GM12878 (cell line): ENCODE measurements at regions not wholly inside any gene's neighbourhood (a gene's known extent, or its start where the extent isn't known, plus 50 kb on each side); places are given as distances from the start of the nearest gene placed in this dataset.

ENCODE experiments used
- ASH2L ChIP-seq: fragments of 300-600, 200-600 bp; sonication (generic); IDR thresholded peaks from 2 replicates; pipeline ENCODE4 v1.6.1; 2017; ENCODE audit warnings: low read depth, mild to moderate bottlenecking, borderline replicate concordance
- CTCF ChIP-seq, 3 experiments: IDR thresholded peaks in 2 of 3; conservative IDR thresholded peaks in 1 of 3; 2 replicates each; pipeline ENCODE4 v1.5.1; 2011; ENCODE audit warnings: low read depth in 3 of 3, low read length in 3 of 3, mild to moderate bottlenecking in 3 of 3, control low read depth in 2 of 3, moderate library complexity in 2 of 3, inconsistent platforms in 1 of 3, mixed read lengths in 1 of 3; ENCODE audit not compliant: control insufficient read depth in 2 of 3, insufficient read depth in 1 of 3; ENCODE audit errors: extremely low read depth in 1 of 3
- EZH2 ChIP-seq: IDR thresholded peaks from 2 replicates; pipeline ENCODE4 v1.6.1; 2012; ENCODE audit warnings: low read depth, mild to moderate bottlenecking, control low read depth, inconsistent platforms, low read length, borderline replicate concordance; ENCODE audit not compliant: control insufficient read depth
- MAX ChIP-seq: IDR thresholded peaks from 2 replicates; pipeline ENCODE4 v1.6.1; 2012; ENCODE audit warnings: low read depth, low read length, improper control_type of control experiment
- MXI1 ChIP-seq: fragments of 150-350 bp; IDR thresholded peaks from 2 replicates; pipeline ENCODE4 v1.6.1; 2011; ENCODE audit warnings: low read depth, mild to moderate bottlenecking, inconsistent platforms, low read length, improper control_type of control experiment
- POLR2AphosphoS5 ChIP-seq: IDR thresholded peaks from 2 replicates; pipeline ENCODE4 v1.6.1; 2011; ENCODE audit warnings: mild to moderate bottlenecking, low read length, inconsistent platforms
- RAD21 ChIP-seq: IDR thresholded peaks from 2 replicates; pipeline ENCODE4 v1.6.1; 2011; ENCODE audit warnings: mild to moderate bottlenecking, low read depth, low read length, moderate library complexity; ENCODE audit not compliant: insufficient read depth
- REST ChIP-seq: IDR thresholded peaks from 2 replicates; pipeline ENCODE4 v1.6.1; 2012; ENCODE audit warnings: mild to moderate bottlenecking, low read depth, low read length
- USF1 ChIP-seq: IDR thresholded peaks from 2 replicates; pipeline ENCODE4 v1.6.1; 2011; ENCODE audit warnings: borderline replicate concordance, low read depth, mild to moderate bottlenecking, moderate library complexity, mixed read lengths, low read length; ENCODE audit not compliant: insufficient read depth; ENCODE audit errors: extremely low read length
- ZSCAN29 ChIP-seq: fragments of 450-650 bp; IDR thresholded peaks from 2 replicates; pipeline ENCODE4 v1.6.1; 2017; ENCODE audit warnings: mild to moderate bottlenecking, moderate library complexity

- no peak for TF ChIP-seq USF1
- no peak for TF ChIP-seq MXI1
- TF ChIP-seq RAD21: no peak
- TF ChIP-seq REST: no peak
- no peak for TF ChIP-seq ASH2L
- no peak for TF ChIP-seq MAX
- TF ChIP-seq EZH2: no peak
- no peak for TF ChIP-seq ZSCAN29
- no peak for TF ChIP-seq CTCF (IDR thresholded peaks at IDR 0.05 in 2 of 3, conservative IDR thresholded peaks at IDR 0.05 in 1 of 3; ENCODE audit: control insufficient read depth in 2 of 3, extremely low read depth in 1 of 3, insufficient read depth in 1 of 3, low read depth in 3 of 3, low read length in 3 of 3)
- no peak for TF ChIP-seq POLR2AphosphoS5
Measured at GRCh38 chr3:107260207-107260606, 117.0 kb upstream of the CCDC54 start.
